Fibroblast of skin of back (primary cell): ENCODE measurements at regions not wholly inside any gene's neighbourhood (a gene's known extent, or its start where the extent isn't known, plus 50 kb on each side); places are given as distances from the start of the nearest gene placed in this dataset.
A peak's percentile ranks its signal among the peaks of the same experiment; 100 is the strongest.

Experiments
- DNase-seq: peaks from one replicate; pipeline ENCODE4 v3.0.0-alpha.2; 2013

- no peak for DNase-seq
Observed at GRCh38 chr2:20523799-20524187, 76.9 kb downstream of the RHOB start.

- peak; percentile 34 for DNase-seq
Observed at GRCh38 chr2:20524412-20525040, 77.7 kb downstream of the RHOB start.

- DNase-seq = peak; percentile 81
Observed at GRCh38 chr2:20525041-20526035, 78.5 kb downstream of the RHOB start.

GRCh38 chr2:20526160-20526559, 79.3 kb downstream of the RHOB start:
- no peak for DNase-seq

- DNase-seq = peak; percentile 51
Observed at GRCh38 chr2:20526708-20527107, 79.8 kb downstream of the RHOB start.

- DNase-seq = no peak
Observed at GRCh38 chr2:20528713-20529112, 81.8 kb downstream of the RHOB start.

- no peak for DNase-seq
Observed at GRCh38 chr2:20530520-20530919, 83.6 kb downstream of the RHOB start.

GRCh38 chr2:20531633-20532262, 84.9 kb downstream of the RHOB start:
- DNase-seq = no peak

- DNase-seq = peak; percentile 24
Observed at GRCh38 chr2:20532634-20533437, 86.0 kb downstream of the RHOB start.

- no peak for DNase-seq
Observed at GRCh38 chr2:20533993-20534622, 87.2 kb downstream of the RHOB start.

- no peak for DNase-seq
Observed at GRCh38 chr2:20534913-20535801, 88.3 kb downstream of the RHOB start.

- DNase-seq = no peak
Observed at GRCh38 chr2:20536619-20537422, 89.9 kb downstream of the RHOB start.

GRCh38 chr2:20537423-20538307, 90.8 kb downstream of the RHOB start:
- no peak for DNase-seq

- no peak for DNase-seq
Observed at GRCh38 chr2:20538308-20539132, 91.6 kb downstream of the RHOB start.

- DNase-seq = peak; percentile 47
Observed at GRCh38 chr2:20539133-20539719, 92.4 kb downstream of the RHOB start.

GRCh38 chr2:20539776-20540586, 93.1 kb downstream of the RHOB start:
- DNase-seq = peak; percentile 29
